Smooth muscle cell (in vitro differentiated cells): ENCODE measurements at regions not wholly inside any gene's neighbourhood (a gene's known extent, or its start where the extent isn't known, plus 50 kb on each side); places are given as distances from the start of the nearest gene placed in this dataset.
"Not testable (repeated sequence)": the region's sequence is repeated elsewhere in the genome, so short reads cannot be mapped to it uniquely, and the experiment has no call there.

ENCODE experiments used
- DNase-seq: peaks from one replicate; lab custom pipeline; 2025; ENCODE audit not compliant: unreplicated experiment; lab: John Stamatoyannopoulos, UW
- H2AFZ ChIP-seq: fragments of 200-600 bp; sonication (generic); 2 replicates; pipeline ENCODE4 v1.6.0; 2016; ENCODE audit warnings: antibody characterized with exemption, low read depth, mild to moderate bottlenecking
- H3F3A ChIP-seq: fragments of 200-600 bp; sonication (generic); 2 replicates; pipeline ENCODE4 v1.6.0; 2017; ENCODE audit warnings: antibody characterized with exemption, low read depth
- H3K27ac ChIP-seq: fragments of 200-600 bp; sonication (generic); 2 replicates; pipeline ENCODE4 v1.5.1; 2016; ENCODE audit warnings: low read depth, mild to moderate bottlenecking
- H3K27me3 ChIP-seq: fragments of 200-600 bp; sonication (generic); 2 replicates; pipeline ENCODE4 v1.6.1; 2016; ENCODE audit warnings: low read depth, mild to moderate bottlenecking
- H3K36me3 ChIP-seq: fragments of 200-600 bp; sonication (generic); 2 replicates; pipeline ENCODE4 v1.5.1; 2016; ENCODE audit warnings: low read depth
- H3K4me1 ChIP-seq: fragments of 200-600 bp; sonication (generic); 2 replicates; pipeline ENCODE4 v1.5.1; 2016; ENCODE audit warnings: low read depth
- H3K4me2 ChIP-seq: fragments of 200-600 bp; sonication (generic); 2 replicates; pipeline ENCODE4 v1.6.0; 2016; ENCODE audit warnings: mild to moderate bottlenecking
- H3K4me3 ChIP-seq: fragments of 200-600 bp; sonication (generic); 2 replicates; pipeline ENCODE4 v1.5.1; 2016; ENCODE audit warnings: mild to moderate bottlenecking
- H3K79me2 ChIP-seq: fragments of 200-600 bp; sonication (generic); 2 replicates; pipeline ENCODE4 v1.6.0; 2016; ENCODE audit warnings: low read depth, mild to moderate bottlenecking
- H3K9ac ChIP-seq: fragments of 200-600 bp; sonication (generic); 2 replicates; pipeline ENCODE4 v1.6.0; 2016; ENCODE audit warnings: low read depth
- H3K9me3 ChIP-seq: fragments of 200-600 bp; sonication (generic); replicated peaks from 2 replicates; pipeline ENCODE4 v1.5.1; 2016; ENCODE audit warnings: low read depth
- H4K20me1 ChIP-seq: fragments of 200-600 bp; sonication (generic); 2 replicates; pipeline ENCODE4 v1.6.0; 2016; ENCODE audit warnings: low read depth
- WGBS: methylation state at CpG from one replicate; pipeline ENCODE4 v1.1.7; 2016; ENCODE audit warnings: low lambda C conversion rate; 5-methylcytosine and 5-hydroxymethylcytosine counted together

DNA sequence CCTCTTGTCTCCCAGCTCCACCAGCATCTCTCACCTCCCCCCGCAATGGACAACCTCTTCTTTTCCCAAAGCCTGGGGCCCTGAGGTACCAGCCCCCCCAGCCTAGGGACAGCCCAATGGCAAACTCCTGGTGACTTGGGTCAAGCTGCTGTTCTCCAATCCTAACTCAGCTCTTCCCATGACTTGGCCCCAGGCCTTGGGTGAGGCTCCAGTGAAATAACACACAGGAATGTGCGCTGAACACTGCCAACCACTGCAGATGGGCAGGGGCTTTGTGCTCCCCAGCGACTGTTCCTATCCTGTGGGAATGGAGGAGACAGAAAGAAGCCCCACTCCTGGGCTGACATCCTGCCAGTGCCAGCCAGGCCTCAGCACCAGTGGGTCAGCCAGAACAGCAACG lies 125.2 kb downstream of the LRRC37A3 start:
- not testable (repeated sequence) for H3K4me3 ChIP-seq, DNase-seq, H3K9me3 ChIP-seq, H3K36me3 ChIP-seq, H3K4me2 ChIP-seq, H3F3A ChIP-seq, H4K20me1 ChIP-seq, H3K27me3 ChIP-seq, H3K9ac ChIP-seq, H3K4me1 ChIP-seq, H3K27ac ChIP-seq, H3K79me2 ChIP-seq, H2AFZ ChIP-seq
- 91% methylated on average over 4 of the region's 4 CpGs for WGBS

DNA sequence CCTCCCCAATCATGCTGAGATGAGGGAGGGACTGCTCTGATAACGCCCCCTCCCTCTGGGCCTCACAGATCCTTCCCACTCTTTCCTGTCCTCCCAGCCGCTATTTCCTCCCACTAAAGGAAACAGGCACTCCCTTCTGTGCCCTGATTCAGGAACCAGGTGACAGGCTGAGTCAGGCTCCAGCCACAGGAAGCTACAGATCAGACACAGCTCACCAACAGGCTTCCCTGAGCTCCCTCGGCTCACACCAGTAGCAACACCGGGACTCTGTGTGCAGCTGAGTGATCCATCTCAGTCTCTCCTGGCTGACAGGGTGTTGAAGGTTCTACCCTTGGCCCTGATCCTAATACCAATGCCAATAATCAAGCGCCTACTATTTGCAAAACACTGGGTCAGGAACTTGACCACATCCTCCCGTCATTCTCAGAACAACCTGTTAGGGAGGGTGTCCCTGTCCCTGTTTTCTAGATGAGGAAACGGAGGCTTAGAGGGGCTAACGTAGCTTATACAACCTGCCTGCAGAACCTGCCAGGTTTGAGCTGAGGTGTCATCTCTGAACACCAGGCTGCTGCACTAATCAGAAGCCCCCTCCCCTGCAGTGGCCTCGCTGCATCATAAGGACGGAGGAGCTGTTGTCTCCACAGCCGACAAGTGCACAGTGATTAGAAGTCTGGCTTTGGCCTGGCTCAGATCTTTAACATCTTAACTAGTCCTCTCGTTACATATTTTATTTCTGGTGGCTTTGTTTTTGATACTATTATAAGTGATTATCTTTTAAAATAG lies 126.3 kb downstream of the LRRC37A3 start:
- 75% methylated on average over 12 of the region's 12 CpGs for WGBS
- Histone ChIP-seq H3K4me2 (peak overlapping the region; percentile 17), H3K27ac (peak overlapping the region; percentile 56)
- not testable (repeated sequence) for H4K20me1 ChIP-seq, H3K9me3 ChIP-seq, DNase-seq, H3K4me1 ChIP-seq, H3K27me3 ChIP-seq, H3K9ac ChIP-seq, H3F3A ChIP-seq, H3K79me2 ChIP-seq, H2AFZ ChIP-seq, H3K36me3 ChIP-seq, H3K4me3 ChIP-seq

DNA sequence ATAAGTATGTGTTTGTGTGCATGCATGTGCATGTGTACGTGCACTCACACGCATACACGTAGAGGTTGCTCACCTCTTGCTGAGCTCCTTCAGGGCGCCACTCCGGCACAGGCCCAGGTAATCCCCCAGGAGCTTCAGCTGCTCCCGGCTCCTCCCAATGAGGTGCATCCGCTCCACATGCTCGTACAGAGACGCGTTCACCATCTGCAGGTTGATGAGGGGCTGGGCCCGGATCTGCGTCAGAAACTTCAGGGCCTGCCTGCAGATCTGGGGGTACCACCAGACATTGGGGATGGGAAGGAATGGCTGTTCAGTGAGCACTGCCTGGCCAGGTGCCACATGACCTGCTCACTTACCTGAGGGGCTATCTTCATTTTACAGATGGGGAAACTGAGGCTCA lies 127.0 kb downstream of the LRRC37A3 start:
- H3K27ac ChIP-seq, DNase-seq, H3K4me3 ChIP-seq, H3F3A ChIP-seq, H3K9ac ChIP-seq, H2AFZ ChIP-seq, H3K4me1 ChIP-seq, H3K36me3 ChIP-seq, H3K27me3 ChIP-seq, H4K20me1 ChIP-seq, H3K79me2 ChIP-seq, H3K9me3 ChIP-seq, H3K4me2 ChIP-seq: not testable (repeated sequence)
- 99% methylated on average over 12 of the region's 12 CpGs for WGBS

DNA sequence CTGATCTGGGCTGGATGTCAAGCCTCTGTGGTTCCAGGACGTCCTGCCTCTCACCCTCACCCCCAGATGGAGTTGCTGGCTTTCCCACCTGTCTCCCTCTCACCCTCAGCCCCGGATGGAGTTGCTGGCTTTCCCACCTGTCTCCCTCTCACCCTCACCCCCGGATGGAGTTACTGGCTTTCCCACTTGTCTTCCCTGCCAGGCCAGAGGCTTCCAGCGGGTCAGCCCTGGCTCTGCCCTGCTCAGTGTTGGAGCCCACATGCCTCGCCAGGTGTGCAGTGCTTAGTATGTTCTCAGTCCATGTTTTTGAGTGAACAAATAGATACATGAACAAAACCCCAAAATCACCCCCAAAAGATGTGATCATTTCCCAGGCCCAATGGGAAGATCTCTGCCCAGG lies 127.6 kb downstream of the LRRC37A3 start:
- not testable (repeated sequence) for H3K4me3 ChIP-seq, H2AFZ ChIP-seq, H3K27me3 ChIP-seq, H3K27ac ChIP-seq, H3K9ac ChIP-seq, H4K20me1 ChIP-seq, H3F3A ChIP-seq, H3K4me1 ChIP-seq, DNase-seq, H3K36me3 ChIP-seq, H3K9me3 ChIP-seq, H3K79me2 ChIP-seq, H3K4me2 ChIP-seq
- 90% methylated on average over 5 of the region's 5 CpGs for WGBS

DNA sequence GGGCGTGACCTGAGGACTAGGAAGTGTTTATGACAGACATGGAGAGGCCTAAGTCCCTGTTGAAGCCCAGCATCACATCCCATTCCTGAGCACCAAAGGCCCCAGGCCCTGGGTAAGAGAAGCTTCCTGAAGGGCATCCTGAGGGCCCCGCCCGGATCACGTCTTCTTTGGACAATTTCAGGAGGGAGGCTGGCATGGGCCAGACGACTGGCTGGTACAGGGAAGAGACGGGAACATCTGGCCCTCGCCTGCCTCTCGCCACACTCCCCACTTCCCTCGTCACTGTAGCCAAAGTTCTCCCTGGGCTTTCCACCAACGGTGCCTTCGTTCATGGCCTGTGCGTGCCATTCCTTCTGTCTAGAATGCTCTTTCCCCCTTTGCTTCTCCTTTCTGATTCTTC lies 128.1 kb downstream of the LRRC37A3 start:
- DNase-seq, H3K9me3 ChIP-seq, H3K4me2 ChIP-seq, H3K79me2 ChIP-seq, H3K4me3 ChIP-seq, H3K27ac ChIP-seq, H3F3A ChIP-seq, H2AFZ ChIP-seq, H3K27me3 ChIP-seq, H3K36me3 ChIP-seq, H3K9ac ChIP-seq, H3K4me1 ChIP-seq, H4K20me1 ChIP-seq: not testable (repeated sequence)
- 96% methylated on average over 12 of the region's 12 CpGs for WGBS

- not testable (repeated sequence) for H2AFZ ChIP-seq, H3K4me1 ChIP-seq, H4K20me1 ChIP-seq, DNase-seq, H3K9me3 ChIP-seq, H3F3A ChIP-seq, H3K27me3 ChIP-seq, H3K79me2 ChIP-seq, H3K27ac ChIP-seq, H3K4me3 ChIP-seq, H3K4me2 ChIP-seq, H3K36me3 ChIP-seq, H3K9ac ChIP-seq
- WGBS: 99% methylated on average over 5 of the region's 5 CpGs
Observed at GRCh38 chr17:64790690-64791089, 128.6 kb upstream of the SMURF2 start.

DNA sequence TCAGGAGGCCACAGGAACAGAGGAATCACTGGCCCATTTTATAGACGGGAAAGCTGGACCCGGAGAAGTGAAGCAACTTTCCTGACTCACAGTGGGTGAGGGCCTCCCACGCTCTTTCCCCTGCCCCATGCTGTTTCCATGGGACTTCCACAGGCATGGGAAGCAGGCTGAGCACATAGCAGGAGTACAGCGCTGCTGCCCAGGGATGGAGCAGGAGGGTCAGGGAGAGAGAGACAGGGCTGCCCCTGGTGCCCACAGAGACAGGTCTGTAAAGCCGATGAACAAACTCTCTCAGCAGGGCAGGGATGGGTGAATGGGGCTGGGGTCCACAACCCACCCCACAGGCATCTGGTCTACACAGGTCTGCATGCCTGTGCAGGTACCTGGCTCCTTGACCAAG lies 128.1 kb upstream of the SMURF2 start:
- H2AFZ ChIP-seq, H3K9me3 ChIP-seq, H3K36me3 ChIP-seq, H3K4me1 ChIP-seq, H4K20me1 ChIP-seq, H3K4me3 ChIP-seq, H3K9ac ChIP-seq, H3K27ac ChIP-seq, H3K27me3 ChIP-seq, H3F3A ChIP-seq, H3K4me2 ChIP-seq, DNase-seq, H3K79me2 ChIP-seq: not testable (repeated sequence)
- WGBS: 94% methylated on average over 5 of the region's 5 CpGs

DNA sequence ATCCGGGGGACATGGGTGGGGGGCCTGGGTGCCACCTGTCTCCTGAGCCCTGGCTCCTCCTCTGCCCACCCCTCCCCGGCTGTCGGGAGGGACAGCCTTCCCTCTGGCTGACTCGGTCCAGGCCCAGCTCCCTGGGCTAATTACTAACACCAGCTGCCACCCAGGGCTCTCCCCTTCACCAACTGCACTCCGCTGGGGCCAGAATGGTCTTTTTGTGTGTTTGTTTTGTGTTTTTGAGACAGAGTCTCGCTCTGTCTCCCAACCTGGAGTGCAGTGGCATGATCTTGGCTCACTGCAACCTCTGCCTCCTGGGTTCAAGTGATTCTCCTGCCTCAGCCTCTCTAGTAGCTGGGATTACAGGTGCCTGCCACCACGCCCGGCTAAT lies 126.9 kb upstream of the SMURF2 start:
- DNase-seq, H3K9me3 ChIP-seq, H3K9ac ChIP-seq, H3K4me3 ChIP-seq, H3K4me1 ChIP-seq, H3K27me3 ChIP-seq, H3K4me2 ChIP-seq, H4K20me1 ChIP-seq, H3F3A ChIP-seq, H2AFZ ChIP-seq, H3K79me2 ChIP-seq, H3K36me3 ChIP-seq, H3K27ac ChIP-seq: not testable (repeated sequence)
- 87% methylated on average over 6 of the region's 8 CpGs for WGBS
